ENCODE measurements at regions not wholly inside any gene's neighbourhood (a gene's known extent, or its start where the extent isn't known, plus 50 kb on each side); places are given as distances from the start of the nearest gene placed in this dataset.

- no peak for TF ChIP-seq CTCF (IDR thresholded peaks at IDR 0.05)
- no peak for TF ChIP-seq POLR2A (IDR thresholded peaks at IDR 0.05)
These were observed 137.1 kb upstream of the TMEM161B start for GRCh38 chr5:88405783-88406182.

All from thyroid gland (tissue), 4 donors.